H9 (cell line): ENCODE measurements at regions not wholly inside any gene's neighbourhood (a gene's known extent, or its start where the extent isn't known, plus 50 kb on each side); places are given as distances from the start of the nearest gene placed in this dataset.

Experiments used
- DNase-seq: peaks from one replicate; pipeline ENCODE4 v3.0.0-alpha.2; 2017
- H2AFZ ChIP-seq: one replicate; pipeline ENCODE4 v1.6.1; 2013; ENCODE audit warnings: mild to moderate bottlenecking, low read length, control low read depth, moderate library complexity
- H2AK5ac ChIP-seq: 2 replicates; pipeline ENCODE4 v1.6.1; 2013; ENCODE audit warnings: low read length, control low read depth, mixed read lengths; ENCODE audit not compliant: insufficient read length
- H2BK120ac ChIP-seq: one replicate; pipeline ENCODE4 v1.6.1; 2013; ENCODE audit warnings: low read depth, mild to moderate bottlenecking, low read length, control low read depth, inconsistent platforms; ENCODE audit not compliant: poor library complexity, severe bottlenecking
- H2BK12ac ChIP-seq: 2 replicates; pipeline ENCODE4 v1.6.1; 2013; ENCODE audit warnings: low read length, control low read depth, mixed read lengths, low read depth; ENCODE audit not compliant: insufficient read length
- H2BK15ac ChIP-seq: 2 replicates; pipeline ENCODE4 v1.6.1; 2013; ENCODE audit warnings: low read depth, low read length, control low read depth
- H2BK20ac ChIP-seq: one replicate; pipeline ENCODE4 v1.6.1; 2013; ENCODE audit warnings: low read depth, mild to moderate bottlenecking, low read length, control low read depth, inconsistent platforms; ENCODE audit not compliant: poor library complexity, severe bottlenecking
- H2BK5ac ChIP-seq: 2 replicates; pipeline ENCODE4 v1.6.1; 2013; ENCODE audit warnings: low read length, control low read depth, mixed read lengths; ENCODE audit not compliant: insufficient read length
- H3K14ac ChIP-seq: 2 replicates; pipeline ENCODE4 v1.6.1; 2013; ENCODE audit warnings: low read length, control low read depth; ENCODE audit not compliant: insufficient read depth
- H3K18ac ChIP-seq: 2 replicates; pipeline ENCODE4 v1.6.1; 2013; ENCODE audit warnings: low read depth, mild to moderate bottlenecking, mixed read lengths, low read length, control low read depth; ENCODE audit not compliant: insufficient read length
- H3K23ac ChIP-seq: 2 replicates; pipeline ENCODE4 v1.6.1; 2013; ENCODE audit warnings: low read length, control low read depth, mixed read lengths, low read depth; ENCODE audit not compliant: insufficient read length
- H3K23me2 ChIP-seq: 2 replicates; pipeline ENCODE4 v1.6.1; 2013; ENCODE audit warnings: low read depth, mild to moderate bottlenecking, mixed read lengths, low read length, control low read depth; ENCODE audit not compliant: insufficient read length, poor library complexity, severe bottlenecking
- H3K27ac ChIP-seq: 2 replicates; pipeline ENCODE4 v1.5.1; 2013; ENCODE audit warnings: low read length, control low read depth, mixed read lengths, low read depth; ENCODE audit not compliant: insufficient read length
- H3K27me3 ChIP-seq: 2 replicates; pipeline ENCODE4 v1.6.1; 2013; ENCODE audit warnings: low read length, control low read depth, inconsistent platforms; ENCODE audit not compliant: insufficient read depth
- H3K4ac ChIP-seq: 2 replicates; pipeline ENCODE4 v1.6.1; 2013; ENCODE audit warnings: low read depth, mild to moderate bottlenecking, control low read depth, inconsistent platforms, low read length, moderate library complexity
- H3K4me1 ChIP-seq: 2 replicates; pipeline ENCODE4 v1.6.1; 2013; ENCODE audit warnings: low read length, control low read depth, inconsistent platforms; ENCODE audit not compliant: insufficient read depth
- H3K4me2 ChIP-seq: 2 replicates; pipeline ENCODE4 v1.6.1; 2013; ENCODE audit warnings: low read length, control low read depth, mixed read lengths; ENCODE audit not compliant: insufficient read length, insufficient read depth
- H3K56ac ChIP-seq: 2 replicates; pipeline ENCODE4 v1.6.1; 2013; ENCODE audit warnings: low read depth, mild to moderate bottlenecking, mixed read lengths, low read length, control low read depth; ENCODE audit not compliant: insufficient read length
- H3K79me1 ChIP-seq: 2 replicates; pipeline ENCODE4 v1.6.1; 2013; ENCODE audit warnings: low read depth, mild to moderate bottlenecking, moderate library complexity, low read length, control low read depth, inconsistent platforms; ENCODE audit not compliant: insufficient read depth, poor library complexity, severe bottlenecking
- H3K79me2 ChIP-seq: 2 replicates; pipeline ENCODE4 v1.6.1; 2013; ENCODE audit warnings: low read length, control low read depth, inconsistent platforms; ENCODE audit not compliant: insufficient read depth
- H3K9ac ChIP-seq: 2 replicates; pipeline ENCODE4 v1.6.1; 2013; ENCODE audit warnings: low read length, control low read depth, mixed read lengths; ENCODE audit not compliant: insufficient read length; ENCODE audit errors: extremely low read depth
- H3K9me3 ChIP-seq: one replicate; pipeline ENCODE4 v1.6.1; 2013; ENCODE audit warnings: low read depth, low read length, inconsistent platforms; ENCODE audit not compliant: control insufficient read depth
- H3T11ph ChIP-seq: one replicate; pipeline ENCODE4 v1.6.1; 2013; ENCODE audit warnings: mild to moderate bottlenecking, low read length, control low read depth, inconsistent platforms
- H4K20me1 ChIP-seq: one replicate; pipeline ENCODE4 v1.6.1; 2013; ENCODE audit not compliant: control insufficient read depth, insufficient read length, insufficient read depth
- H4K5ac ChIP-seq: 2 replicates; pipeline ENCODE4 v1.6.1; 2013; ENCODE audit warnings: low read depth, mild to moderate bottlenecking, mixed read lengths, low read length, control low read depth; ENCODE audit not compliant: insufficient read length
- H4K8ac ChIP-seq: replicated peaks from 2 replicates; pipeline ENCODE4 v1.6.1; 2013; ENCODE audit warnings: low read length, control low read depth, mixed read lengths, low read depth; ENCODE audit not compliant: insufficient read length
- H4K91ac ChIP-seq: 2 replicates; pipeline ENCODE4 v1.6.1; 2013; ENCODE audit warnings: low read depth, mild to moderate bottlenecking, moderate library complexity, mixed read lengths, low read length, control low read depth; ENCODE audit not compliant: insufficient read length
- H3K27ac Mint-ChIP-seq, 3 experiments: 2 replicates in 2 of 3; 3 replicates in 1 of 3; pipeline ENCODE4 v1.8.0; 2020 to 2021; ENCODE audit warnings: mixed read lengths in 3 of 3, mild to moderate bottlenecking in 1 of 3, moderate library complexity in 1 of 3
- H3K27me3 Mint-ChIP-seq: 2 replicates; pipeline ENCODE4 v1.8.0; 2021; ENCODE audit warnings: low read depth, mild to moderate bottlenecking, moderate library complexity, mixed read lengths
- H3K36me3 Mint-ChIP-seq, 3 experiments: 2 replicates in 2 of 3; 3 replicates in 1 of 3; pipeline ENCODE4 v1.8.0; 2020 to 2021; ENCODE audit warnings: low read depth in 3 of 3, mixed read lengths in 3 of 3; ENCODE audit not compliant: insufficient read depth in 1 of 3
- H3K4me1 Mint-ChIP-seq, 2 experiments: 2 replicates each; pipeline ENCODE4 v1.8.0; 2020; ENCODE audit warnings: mixed read lengths in 2 of 2
- H3K4me3 Mint-ChIP-seq, 2 experiments: 2 replicates in 1 of 2; 3 replicates in 1 of 2; pipeline ENCODE4 v1.8.0; 2020 to 2021; ENCODE audit warnings: mild to moderate bottlenecking in 2 of 2, mixed read lengths in 2 of 2, moderate library complexity in 1 of 2
- H3K9me3 Mint-ChIP-seq, 2 experiments: 2 replicates in 1 of 2; 3 replicates in 1 of 2; pipeline ENCODE4 v1.8.0; 2020; ENCODE audit warnings: mild to moderate bottlenecking in 2 of 2, mixed read lengths in 2 of 2, moderate library complexity in 1 of 2
- whole genome bisulfite sequencing: extraction: QIAGEN DNeasy Blood & Tissue Kit; methylation state at CpG from one replicate; pipeline ENCODE4 v1.1.7; 2013; ENCODE audit warnings: missing lambda C conversion rate, low lambda C conversion rate, mixed read lengths; ENCODE audit not compliant: insufficient read length; ENCODE audit errors: extremely low coverage; 5-methylcytosine and 5-hydroxymethylcytosine counted together
- TF ChIP-seq, protein P1 (sequence below): fragments of 200-600 bp; sonication (generic); conservative IDR thresholded peaks from 3 replicates; pipeline ENCODE4 v1.8.0; 2021; ENCODE audit warnings: antibody characterized with exemption, mild to moderate bottlenecking

DNA sequence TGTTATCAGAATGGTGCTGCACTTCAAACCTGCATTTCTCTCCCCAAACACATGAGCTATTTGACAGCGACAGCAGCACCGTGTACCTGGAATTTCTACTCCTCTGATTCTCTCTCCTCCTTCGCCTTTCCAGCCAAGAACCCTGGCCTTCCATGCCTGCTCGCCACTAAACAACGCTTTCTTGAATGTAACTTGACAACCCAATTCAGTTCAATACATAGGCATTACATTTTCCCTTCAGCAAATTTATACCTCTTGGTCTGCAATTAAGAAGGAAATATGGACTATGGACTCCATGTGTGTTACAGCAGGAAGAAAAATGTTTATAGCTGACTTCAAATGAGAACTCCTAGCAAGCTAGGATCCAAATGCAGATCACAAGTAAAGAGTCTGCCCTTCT, 162.6 kb upstream of the AUTS2 start:
- no peak overlapping the region for H2BK120ac ChIP-seq
- no peaks in the 10 kb centered on the region for H3K23me2 ChIP-seq
- no peak overlapping the region for H2AFZ ChIP-seq
- H3K79me1 ChIP-seq: no peaks in the 10 kb centered on the region
- H4K20me1 ChIP-seq: no peaks in the 10 kb centered on the region
- Mint-ChIP-seq H3K27me3 (peaks cover 33% of the 10 kb centered on the region), H3K36me3 (no peaks in the 10 kb centered on the region), H3K4me1 (peaks cover 10% of the 10 kb centered on the region in 2 experiments), H3K4me3 (no peak overlapping the region), H3K9me3 (peaks cover 0 to 2% of the 10 kb centered on the region in 2 experiments; a peak in 2 of 5 replicates), H3K27ac (no peak overlapping the region)
- H4K91ac ChIP-seq: no peak overlapping the region
- no peak overlapping the region for H3K14ac ChIP-seq
- H3K23ac ChIP-seq: no peak overlapping the region
- H2BK20ac ChIP-seq: no peak overlapping the region
- H3K27me3 ChIP-seq: no peaks in the 10 kb centered on the region
- WGBS: no CpG with 5 or more reads among the region's 5 CpGs
- no peak overlapping the region for H3K18ac ChIP-seq
- no peaks in the 10 kb centered on the region for H3K9me3 ChIP-seq
- no peaks in the 10 kb centered on the region for H3K79me2 ChIP-seq
- no peak overlapping the region for H4K8ac ChIP-seq
- no peak for DNase-seq
- H4K5ac ChIP-seq: no peak overlapping the region
- no peak overlapping the region for H2BK5ac ChIP-seq
- H3T11ph ChIP-seq: no peak overlapping the region
- no peak overlapping the region for H3K4ac ChIP-seq
- no peak overlapping the region for H3K27ac ChIP-seq
- no peak overlapping the region for H2AK5ac ChIP-seq
- no peaks in the 10 kb centered on the region; the same call in 1 of the 2 replicates for H3K4me1 ChIP-seq
- TF ChIP-seq, protein P1, sequence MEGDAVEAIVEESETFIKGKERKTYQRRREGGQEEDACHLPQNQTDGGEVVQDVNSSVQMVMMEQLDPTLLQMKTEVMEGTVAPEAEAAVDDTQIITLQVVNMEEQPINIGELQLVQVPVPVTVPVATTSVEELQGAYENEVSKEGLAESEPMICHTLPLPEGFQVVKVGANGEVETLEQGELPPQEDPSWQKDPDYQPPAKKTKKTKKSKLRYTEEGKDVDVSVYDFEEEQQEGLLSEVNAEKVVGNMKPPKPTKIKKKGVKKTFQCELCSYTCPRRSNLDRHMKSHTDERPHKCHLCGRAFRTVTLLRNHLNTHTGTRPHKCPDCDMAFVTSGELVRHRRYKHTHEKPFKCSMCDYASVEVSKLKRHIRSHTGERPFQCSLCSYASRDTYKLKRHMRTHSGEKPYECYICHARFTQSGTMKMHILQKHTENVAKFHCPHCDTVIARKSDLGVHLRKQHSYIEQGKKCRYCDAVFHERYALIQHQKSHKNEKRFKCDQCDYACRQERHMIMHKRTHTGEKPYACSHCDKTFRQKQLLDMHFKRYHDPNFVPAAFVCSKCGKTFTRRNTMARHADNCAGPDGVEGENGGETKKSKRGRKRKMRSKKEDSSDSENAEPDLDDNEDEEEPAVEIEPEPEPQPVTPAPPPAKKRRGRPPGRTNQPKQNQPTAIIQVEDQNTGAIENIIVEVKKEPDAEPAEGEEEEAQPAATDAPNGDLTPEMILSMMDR: no peak
- H3K56ac ChIP-seq: no peak overlapping the region
- H2BK12ac ChIP-seq: no peak overlapping the region
- H3K9ac ChIP-seq: no peak overlapping the region
- no peak overlapping the region for H3K4me2 ChIP-seq
- H2BK15ac ChIP-seq: no peak overlapping the region
